DMS 273 (cell line): ENCODE measurements at regions not wholly inside any gene's neighbourhood (a gene's known extent, or its start where the extent isn't known, plus 50 kb on each side); places are given as distances from the start of the nearest gene placed in this dataset.
"Not testable (repeated sequence)": the region's sequence is repeated elsewhere in the genome, so short reads cannot be mapped to it uniquely, and the experiment has no call there.

Experiments used
- DNase-seq: peaks from one replicate; lab custom pipeline; 2025; ENCODE audit not compliant: unreplicated experiment; lab: John Stamatoyannopoulos, UW

GRCh38 chr11:23138761-23139160 is 278.5 kb upstream of the CCDC179 start:
- DNase-seq: no peak

DNA sequence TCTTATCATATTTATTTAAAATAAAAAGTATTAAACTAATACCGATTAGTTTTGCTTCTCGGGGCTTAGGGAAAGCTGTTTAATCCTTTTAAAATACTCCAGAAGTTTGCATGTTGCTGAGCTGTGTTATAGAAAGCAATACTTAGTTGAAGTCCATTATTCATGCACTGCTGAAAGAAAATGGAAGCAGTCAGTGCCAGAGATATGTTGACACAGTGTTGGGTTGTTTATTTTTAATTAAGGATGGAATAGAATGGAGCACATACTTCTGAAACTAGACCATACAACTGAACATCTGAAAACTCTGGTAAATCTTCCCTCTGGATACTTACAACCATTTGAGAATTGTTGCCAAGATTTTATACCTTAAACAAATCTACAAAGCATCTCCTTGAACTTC is 282.7 kb upstream of the CCDC179 start:
- no peak for DNase-seq

GRCh38 chr11:23151819-23152218 is 291.5 kb upstream of the CCDC179 start:
- DNase-seq: no peak

GRCh38 chr11:23155503-23155902 is 295.2 kb upstream of the CCDC179 start:
- no peak for DNase-seq

GRCh38 chr11:23164022-23164421 is 303.7 kb upstream of the CCDC179 start:
- DNase-seq: no peak

GRCh38 chr11:23166376-23166775 is 306.1 kb upstream of the CCDC179 start:
- DNase-seq: no peak

GRCh38 chr11:23179609-23180008 is 319.3 kb upstream of the CCDC179 start:
- no peak for DNase-seq

DNA sequence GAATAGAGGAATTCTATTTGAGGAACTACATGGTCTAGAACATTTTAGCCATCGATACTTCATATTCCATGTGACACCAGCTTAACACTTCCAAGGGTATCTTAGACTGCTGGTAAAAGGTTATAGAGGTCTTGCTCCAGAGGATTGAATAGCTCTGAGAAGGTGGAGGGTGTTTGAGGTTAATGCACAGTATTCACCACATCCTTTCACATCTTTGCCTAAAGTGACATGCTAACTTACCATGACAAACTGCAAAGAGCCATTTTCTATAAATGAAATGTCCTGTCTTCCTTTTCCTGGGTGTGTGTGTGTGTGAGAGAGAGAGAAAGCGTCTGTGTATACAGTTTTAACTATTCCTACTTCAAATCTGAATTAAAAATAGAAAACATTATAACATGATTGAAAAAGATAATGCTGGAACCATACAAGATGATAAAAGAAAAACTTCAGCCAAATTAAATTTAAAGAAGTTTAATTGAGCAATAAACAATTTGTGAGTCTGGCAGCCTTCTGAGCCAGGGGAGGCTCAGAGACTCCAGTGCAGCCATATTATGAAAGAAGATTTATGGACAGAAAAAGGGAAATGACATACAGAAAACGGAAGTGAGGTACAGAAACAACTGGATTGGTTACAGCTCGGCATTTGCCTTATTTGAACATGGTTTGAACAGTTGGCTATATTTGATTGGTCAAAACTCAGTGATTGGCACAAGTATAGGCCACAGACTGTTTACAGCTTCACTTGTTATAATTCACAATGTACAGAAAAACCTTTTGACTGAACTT is 320.9 kb upstream of the CCDC179 start:
- no peak for DNase-seq

DNA sequence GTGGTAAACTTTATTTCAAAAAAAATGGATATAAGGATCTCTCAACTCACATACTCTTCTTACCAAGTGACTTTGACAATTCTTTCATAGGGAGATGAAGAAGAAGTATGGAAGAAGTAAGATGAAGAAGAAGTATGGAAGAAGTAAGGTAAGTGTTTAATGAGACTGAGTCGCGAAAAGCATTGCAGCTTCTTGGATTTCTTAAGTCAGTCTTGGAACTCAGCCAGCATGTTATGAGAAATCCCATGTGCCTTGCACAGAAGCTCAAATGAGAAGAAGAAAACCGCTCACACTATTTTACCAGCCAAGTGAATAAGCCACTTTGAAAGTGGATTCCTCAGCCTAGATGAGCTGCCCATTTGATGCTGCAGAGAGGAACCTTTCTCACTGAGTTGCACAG is 332.0 kb upstream of the CCDC179 start:
- no peak for DNase-seq

- no peak for DNase-seq
These were observed 341.8 kb upstream of the CCDC179 start for GRCh38 chr11:23201936-23202522.

GRCh38 chr11:23202611-23203010 is 342.3 kb upstream of the CCDC179 start:
- DNase-seq: no peak

DNA sequence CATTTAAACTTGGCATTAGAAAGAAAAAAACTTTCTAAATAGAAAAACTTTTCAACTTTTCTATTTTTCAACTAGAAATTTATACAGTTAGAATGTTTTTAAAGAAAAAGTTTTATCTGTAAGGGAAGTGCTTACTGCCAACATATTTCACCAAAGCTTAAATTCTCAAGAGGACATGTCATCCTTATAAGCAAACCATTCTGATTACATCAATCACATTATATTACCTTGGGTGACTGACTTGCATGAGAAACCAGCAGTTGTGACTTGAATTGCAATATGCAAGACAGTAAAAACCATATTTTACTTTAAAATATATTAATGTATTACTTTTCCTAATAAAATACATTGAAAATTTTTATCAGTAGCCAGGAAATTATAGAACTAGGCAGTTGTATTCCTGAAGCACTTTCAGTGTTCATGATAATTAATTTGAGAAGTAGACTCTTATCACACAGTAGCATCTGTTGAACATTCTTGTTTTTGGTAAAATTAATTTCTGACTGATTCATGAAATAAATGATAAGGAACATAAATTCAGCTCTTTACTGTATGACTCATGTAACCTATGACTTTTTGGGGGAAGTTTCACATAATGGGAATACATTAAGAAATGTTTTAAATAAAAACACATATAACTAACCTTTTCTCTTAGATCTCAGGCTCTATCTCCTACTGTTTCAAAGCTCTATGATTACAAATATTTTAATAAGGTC is 345.0 kb upstream of the CCDC179 start:
- DNase-seq: no peak

- no peak for DNase-seq
These were observed 346.6 kb upstream of the CCDC179 start for GRCh38 chr11:23206741-23207336.

DNA sequence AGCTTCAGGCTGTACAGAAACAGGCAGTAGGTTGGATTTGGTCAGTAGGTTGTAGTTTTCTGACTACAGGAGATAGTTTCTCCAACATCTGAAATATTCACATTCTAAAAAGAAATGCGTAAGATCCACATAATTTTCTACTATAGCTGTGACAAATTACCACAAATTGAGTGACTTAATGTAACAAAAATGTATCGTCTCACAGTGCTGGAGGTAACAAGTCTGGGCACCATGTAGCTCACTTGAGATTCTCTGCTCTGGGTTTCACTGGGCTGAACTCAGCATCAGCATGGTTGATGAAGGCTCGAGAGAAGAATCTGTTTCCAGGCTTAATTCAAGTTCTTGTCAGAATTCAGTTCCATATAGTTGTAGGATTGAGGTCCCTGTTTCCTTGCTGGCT is 350.9 kb upstream of the CCDC179 start:
- DNase-seq: no peak

DNA sequence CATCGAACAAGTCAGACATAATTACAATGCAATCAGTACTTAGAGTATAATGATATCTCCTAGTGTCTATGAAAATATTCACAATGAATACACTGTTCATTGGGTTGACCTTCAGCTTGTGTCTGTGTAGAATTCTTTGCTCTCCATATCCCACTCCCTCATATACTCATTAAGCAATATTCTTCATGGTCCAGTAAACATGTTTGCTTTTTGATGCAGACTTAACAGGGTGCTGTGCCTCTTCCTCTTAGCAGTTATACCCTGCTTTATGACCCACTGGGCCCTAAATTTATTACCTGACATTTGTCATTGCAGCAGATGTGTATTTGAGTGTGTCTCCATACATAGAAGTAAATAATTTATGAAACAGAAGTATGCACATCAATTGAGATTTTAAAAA is 352.5 kb upstream of the CCDC179 start:
- DNase-seq: no peak

DNA sequence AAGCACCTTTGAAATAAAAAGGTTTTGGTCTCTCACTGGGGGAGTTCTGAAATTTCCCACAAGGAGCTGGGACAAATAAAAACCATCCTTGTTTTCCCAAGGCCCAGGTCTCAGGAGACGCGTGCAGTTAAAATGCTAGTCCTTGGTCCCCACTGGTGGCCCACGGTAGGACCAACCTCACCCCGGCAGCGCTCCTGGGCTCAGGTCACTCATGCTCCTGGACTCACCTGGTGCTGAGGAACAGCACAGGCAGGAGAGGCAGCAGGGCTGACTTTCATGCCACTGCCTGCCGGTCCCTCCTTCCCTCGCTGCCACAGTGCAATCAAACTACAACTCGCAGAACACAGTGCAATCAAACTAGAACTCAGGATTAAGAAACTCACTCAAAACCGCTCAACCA is 356.8 kb upstream of the CCDC179 start:
- no peak for DNase-seq

DNA sequence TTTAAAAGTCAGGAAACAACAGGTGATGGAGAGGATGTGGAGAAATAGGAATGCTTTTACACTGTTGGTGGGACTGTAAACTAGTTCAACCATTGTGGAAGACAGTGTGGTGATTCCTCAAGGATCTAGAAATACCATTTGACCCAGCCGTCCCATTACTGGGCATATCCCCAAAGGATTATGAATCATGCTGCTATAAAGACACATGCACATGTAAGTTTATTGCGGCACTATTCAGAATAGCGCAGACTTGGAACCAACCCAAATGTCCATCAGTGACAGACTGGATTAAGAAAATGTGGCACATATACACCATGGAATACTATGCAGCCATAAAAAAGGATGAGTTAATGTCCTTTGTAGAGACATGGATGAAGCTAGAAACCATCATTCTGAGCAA is 359.8 kb upstream of the CCDC179 start:
- DNase-seq: not testable (repeated sequence)

GRCh38 chr11:23221366-23221765 is 361.1 kb upstream of the CCDC179 start:
- DNase-seq: no peak

GRCh38 chr11:23226331-23227077 is 366.2 kb upstream of the CCDC179 start:
- DNase-seq: no peak

GRCh38 chr11:23227078-23227445 is 366.8 kb upstream of the CCDC179 start:
- no peak for DNase-seq

- no peak for DNase-seq
These were observed 372.4 kb upstream of the CCDC179 start for GRCh38 chr11:23232652-23233051.
